HG03520 (cell line): ENCODE measurements at regions not wholly inside any gene's neighbourhood (a gene's known extent, or its start where the extent isn't known, plus 50 kb on each side); places are given as distances from the start of the nearest gene placed in this dataset.

Experiments
- ATAC-seq: cut with Tn5 transposase; IDR thresholded peaks from one replicate; pipeline ENCODE4 v1.9.1; 2021; ENCODE audit warnings: mild to moderate bottlenecking, moderate library complexity; ENCODE audit not compliant: unreplicated experiment

GRCh38 chr2:37833423-37833822, 91.7 kb upstream of the RMDN2 start:
- ATAC-seq = no peak

GRCh38 chr2:37836270-37836669, 88.8 kb upstream of the RMDN2 start:
- no peak for ATAC-seq

- ATAC-seq = no peak
Measured at GRCh38 chr2:37836711-37837110, 88.4 kb upstream of the RMDN2 start.

- no peak for ATAC-seq
Measured at GRCh38 chr2:37837628-37838328, 87.3 kb upstream of the RMDN2 start.

GRCh38 chr2:37838541-37839167, 86.4 kb upstream of the RMDN2 start:
- ATAC-seq = no peak

GRCh38 chr2:37839991-37840390, 85.1 kb upstream of the RMDN2 start:
- no peak for ATAC-seq

GRCh38 chr2:37842732-37843440, 82.2 kb upstream of the RMDN2 start:
- no peak for ATAC-seq

- ATAC-seq = no peak
Measured at GRCh38 chr2:37843556-37843955, 81.5 kb upstream of the RMDN2 start.

- ATAC-seq = no peak
Measured at GRCh38 chr2:37846207-37846606, 78.9 kb upstream of the RMDN2 start.

- no peak for ATAC-seq
Measured at GRCh38 chr2:37847792-37848191, 77.3 kb upstream of the RMDN2 start.

GRCh38 chr2:37848451-37848850, 76.6 kb upstream of the RMDN2 start:
- ATAC-seq = no peak

- no peak for ATAC-seq
Measured at GRCh38 chr2:37849911-37850310, 75.2 kb upstream of the RMDN2 start.

- no peak for ATAC-seq
Measured at GRCh38 chr2:37851428-37851827, 73.7 kb upstream of the RMDN2 start.

GRCh38 chr2:37851828-37852584, 73.1 kb upstream of the RMDN2 start:
- ATAC-seq = no peak

- no peak for ATAC-seq
Measured at GRCh38 chr2:37852585-37853014, 72.5 kb upstream of the RMDN2 start.

GRCh38 chr2:37854676-37855282, 70.3 kb upstream of the RMDN2 start:
- no peak for ATAC-seq

GRCh38 chr2:37855283-37856041, 69.6 kb upstream of the RMDN2 start:
- ATAC-seq = no peak

- ATAC-seq = no peak
Measured at GRCh38 chr2:37856101-37856751, 68.9 kb upstream of the RMDN2 start.

GRCh38 chr2:37857575-37858399, 67.3 kb upstream of the RMDN2 start:
- ATAC-seq = no peak
